Transverse colon (tissue), 4 donors: ENCODE measurements at regions not wholly inside any gene's neighbourhood (a gene's known extent, or its start where the extent isn't known, plus 50 kb on each side); places are given as distances from the start of the nearest gene placed in this dataset.
"Not testable (repeated sequence)": the region's sequence is repeated elsewhere in the genome, so short reads cannot be mapped to it uniquely, and the experiment has no call there.

Source experiments
- DNase-seq: peaks from one replicate; pipeline ENCODE4 v3.0.0-alpha.2; 2019
- H3K27ac ChIP-seq, 4 donors: fragments of 200-600 bp; sonication (generic); 2 replicates each; pipeline ENCODE4 v1.5.1; 2016 to 2018; ENCODE audit warnings: inconsistent platforms in 4 of 4
- H3K27me3 ChIP-seq: fragments of 200-600 bp; sonication (generic); 2 replicates; pipeline ENCODE4 v1.5.1; 2017; ENCODE audit warnings: inconsistent platforms
- H3K36me3 ChIP-seq, 4 donors: fragments of 200-600 bp; sonication (generic); 2 replicates each; pipeline ENCODE4 v1.5.1; 2017 to 2019; ENCODE audit warnings: inconsistent platforms in 4 of 4
- H3K4me1 ChIP-seq, 4 donors: fragments of 200-600 bp; sonication (generic); 2 replicates each; pipeline ENCODE4 v1.5.1; 2017 to 2020; ENCODE audit warnings: inconsistent platforms in 4 of 4
- H3K4me3 ChIP-seq, 4 donors: fragments of 200-600 bp; sonication (generic); 1 replicate in 1 of 4; 2 replicates in 3 of 4; pipeline versions ENCODE4 v1.5.1 to v1.6.1; 2017 to 2019; ENCODE audit warnings: inconsistent platforms in 4 of 4
- H3K9me3 ChIP-seq, 2 donors: fragments of 200-600 bp; sonication (generic); 2 replicates each; pipeline ENCODE4 v1.5.1; 2017 to 2019; ENCODE audit warnings: inconsistent platforms in 2 of 2
- CTCF ChIP-seq, 5 experiments: fragments of 200-600 bp in 3 of 5; fragments of 450-650 bp in 2 of 5; sonication (generic) in 3 of 5; IDR thresholded peaks; 1 replicate in 2 of 5; 2 replicates in 3 of 5; pipeline ENCODE4 v1.5.1; 2016 to 2017; ENCODE audit warnings: antibody characterized with exemption in 5 of 5, inconsistent platforms in 3 of 5, mild to moderate bottlenecking in 2 of 5, moderate library complexity in 1 of 5
- EP300 ChIP-seq: sonication (generic); formaldehyde crosslinking; IDR thresholded peaks from one replicate; pipeline ENCODE4 v1.6.1; 2017; ENCODE audit warnings: antibody characterized with exemption, low read depth
- POLR2A ChIP-seq: fragments of 450-650 bp; IDR thresholded peaks from one replicate; pipeline ENCODE4 v1.6.1; 2016; ENCODE audit warnings: antibody characterized with exemption, mild to moderate bottlenecking, moderate library complexity
- POLR2AphosphoS5 ChIP-seq, 3 donors: sonication (generic); formaldehyde crosslinking; IDR thresholded peaks; one replicate each; pipeline ENCODE4 v1.6.1; 2016; ENCODE audit warnings: antibody characterized with exemption in 3 of 3
- WGBS, 2 donors: methylation state at CpG; one replicate each; pipeline ENCODE4 v1.1.5; 2018; ENCODE audit warnings: low coverage in 1 of 2; 5-methylcytosine and 5-hydroxymethylcytosine counted together
- in situ Hi-C, 4 donors: fragments of 200-750 bp; cut with MboI; loops; one replicate each; pipeline versions ENCODE4 v1.15.0 to v1.15.1; 2017; ENCODE audit warnings: low sequenced_read_pairs in 3 of 4, low pct_ligation_motif_present in 1 of 4, low pct_unique_long_range_greater_than_20kb in 1 of 4
- intact Hi-C: fragments of 100-400 bp; cut with DNase I; formaldehyde crosslinking; loops from one replicate; pipeline ENCODE4 v1.15.1; 2023; ENCODE audit warnings: low total_unique reads

DNA sequence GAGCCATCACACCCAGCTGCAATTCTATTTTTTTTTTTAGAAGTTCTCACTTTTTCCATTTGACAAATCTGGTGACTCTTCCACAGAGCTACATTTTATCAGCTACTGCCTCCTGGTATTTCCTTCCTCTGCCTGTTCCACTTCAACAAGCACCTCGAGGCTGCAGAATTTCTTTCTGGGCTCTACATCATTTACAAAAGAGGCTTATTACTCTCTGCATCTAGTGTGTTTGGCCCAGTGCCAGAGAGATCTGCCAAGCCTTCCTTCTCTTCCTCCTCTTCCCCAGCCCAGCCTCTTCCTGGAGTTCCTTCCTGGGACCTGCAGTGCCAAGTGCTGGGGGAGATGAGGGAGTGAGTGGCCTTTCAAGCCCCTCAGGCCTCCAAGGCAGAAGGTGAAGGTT lies 119.6 kb upstream of the ITGA6 start:
- no peak for TF ChIP-seq POLR2A
- no peak for TF ChIP-seq EP300
- DNase-seq: peak; percentile 77
- no peaks in the 10 kb centered on the region for H3K36me3 ChIP-seq
- no peaks in the 10 kb centered on the region for H3K27me3 ChIP-seq
- H3K9me3 ChIP-seq: no peaks in the 10 kb centered on the region
- intact Hi-C loops (no loop called here), in situ Hi-C loops (no loop called here)
- 0% methylated on average over 1 of the region's 1 CpG for WGBS, 2 donors
- H3K4me3 ChIP-seq: no peak overlapping the region
- peak overlapping the region in 3 of 4 donors; percentile 19 to 47 (median 34) for H3K27ac ChIP-seq
- peaks cover 0 to 8% (median 4%) of the 10 kb centered on the region in 4 donors for H3K4me1 ChIP-seq

DNA sequence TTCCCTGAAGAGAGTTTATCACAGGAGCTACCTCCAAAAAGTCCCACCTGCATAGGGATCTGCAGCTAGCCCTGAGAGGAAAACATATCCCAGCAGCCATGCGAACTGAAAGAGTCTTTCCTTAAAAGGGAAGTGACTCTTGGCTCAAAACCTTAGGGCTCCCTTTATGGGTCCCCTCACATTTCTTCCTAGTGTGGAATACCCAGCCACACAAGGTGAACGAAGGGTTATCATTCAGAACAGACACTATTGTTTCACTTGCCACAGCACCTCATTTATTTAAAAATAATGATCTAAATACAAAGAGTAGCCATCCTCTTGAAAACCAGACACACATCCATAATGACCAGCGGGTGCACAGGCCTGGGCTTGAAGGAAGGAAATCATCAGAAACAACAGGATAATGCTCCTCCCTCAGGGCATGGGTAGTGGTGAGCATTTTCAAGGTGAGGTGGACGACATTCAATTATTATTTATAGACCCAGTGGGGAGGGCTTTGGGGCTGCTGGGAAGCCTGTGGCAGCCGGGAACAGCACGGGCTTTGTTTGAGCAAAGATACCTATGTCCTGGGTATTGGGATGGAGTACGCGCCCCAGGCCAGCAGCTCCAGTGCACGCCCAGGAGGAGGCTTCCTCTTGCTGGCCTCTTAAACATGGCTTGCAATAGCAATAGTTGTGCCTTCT lies 119.0 kb upstream of the ITGA6 start:
- DNase-seq: no peak
- no peaks in the 10 kb centered on the region for H3K9me3 ChIP-seq
- H3K4me1 ChIP-seq: peaks cover 0 to 8% (median 4%) of the 10 kb centered on the region in 4 donors
- H3K4me3 ChIP-seq: no peak overlapping the region
- WGBS, 2 donors: 58 to 86% methylated on average over 2 to 4 of the region's 9 CpGs
- H3K27me3 ChIP-seq: no peaks in the 10 kb centered on the region
- no peak for TF ChIP-seq EP300
- no peak for TF ChIP-seq POLR2A
- TF ChIP-seq POLR2AphosphoS5 (IDR thresholded peaks at IDR 0.05): no peak
- TF ChIP-seq CTCF (IDR thresholded peaks at IDR 0.05): no peak
- H3K36me3 ChIP-seq: no peaks in the 10 kb centered on the region
- intact Hi-C loops: no loop called here
- in situ Hi-C loops: no loop called here
- peak overlapping the region in 3 of 4 donors; percentile 19 to 47 (median 34) for H3K27ac ChIP-seq

DNA sequence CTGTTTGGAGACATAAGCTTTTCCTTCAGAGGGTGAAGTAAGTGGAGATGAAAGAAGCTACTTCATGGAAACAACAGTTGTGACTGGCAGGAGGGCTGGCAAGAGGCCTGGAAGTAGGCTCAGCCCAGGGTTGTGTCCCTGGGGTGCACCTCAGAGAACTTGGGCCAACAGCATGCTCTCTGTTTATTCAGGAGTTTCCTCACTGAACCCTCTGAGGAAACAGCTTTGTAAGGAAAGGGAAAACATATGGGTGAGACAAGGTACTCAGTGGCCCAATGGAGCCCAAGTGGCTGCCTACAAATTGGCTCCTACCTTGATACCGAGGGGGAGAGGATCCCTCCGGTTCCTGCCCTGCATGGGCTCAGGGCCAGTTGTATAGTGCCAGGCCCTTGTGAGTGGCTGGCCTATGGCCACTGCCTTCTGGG lies 115.5 kb upstream of the ITGA6 start:
- no peaks in the 10 kb centered on the region for H3K36me3 ChIP-seq
- TF ChIP-seq EP300: no peak
- TF ChIP-seq POLR2AphosphoS5 (IDR thresholded peaks at IDR 0.05): peak in 2 of 3 donors; percentile 40 to 44
- H3K9me3 ChIP-seq: no peaks in the 10 kb centered on the region
- no peak for DNase-seq
- peaks cover 0 to 8% (median 4%) of the 10 kb centered on the region in 4 donors for H3K4me1 ChIP-seq
- intact Hi-C loops (no loop called here), in situ Hi-C loops (no loop called here)
- no peaks in the 10 kb centered on the region for H3K27me3 ChIP-seq
- H3K27ac ChIP-seq: no peak overlapping the region
- 90% methylated on average over 2 of the region's 2 CpGs; no CpG with 5 or more reads in 1 of the 2 donors for WGBS, 2 donors
- H3K4me3 ChIP-seq: no peak overlapping the region

DNA sequence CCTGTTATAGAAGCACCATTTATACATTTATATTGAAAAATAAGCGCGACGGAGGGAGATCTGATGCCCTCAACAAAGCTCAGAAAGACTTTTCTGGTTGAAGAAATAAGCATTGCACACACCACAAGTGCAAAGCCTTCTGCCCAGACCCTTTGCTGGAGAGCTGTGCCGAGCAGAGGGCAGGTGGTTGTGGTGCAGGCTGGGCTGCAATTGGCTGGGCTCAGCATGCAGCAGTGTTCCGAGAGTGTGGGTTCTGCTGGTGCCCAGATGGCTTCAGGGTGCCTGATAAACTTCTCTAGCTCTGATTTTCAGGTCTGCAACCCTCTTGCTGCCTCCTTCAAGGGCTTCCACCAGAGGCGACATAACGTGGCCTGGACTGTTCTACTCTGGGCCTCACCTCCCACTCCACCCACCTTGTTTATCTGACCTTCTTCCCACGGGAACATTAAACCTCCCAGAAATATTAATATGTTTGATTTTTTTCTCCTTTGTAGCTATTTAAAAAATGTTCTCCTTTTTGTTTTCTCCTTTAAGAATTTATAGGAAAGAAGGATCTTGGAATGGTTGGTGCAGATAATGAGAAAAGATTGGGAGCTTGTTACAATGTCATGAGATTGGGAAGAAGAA lies 113.6 kb upstream of the ITGA6 start:
- in situ Hi-C loops: no loop called here
- DNase-seq: no peak
- 64 to 65% methylated on average over 3 to 8 of the region's 8 CpGs for WGBS, 2 donors
- no peaks in the 10 kb centered on the region for H3K4me1 ChIP-seq
- TF ChIP-seq POLR2AphosphoS5 (IDR thresholded peaks at IDR 0.05) (no peak), EP300 (no peak), CTCF (IDR thresholded peaks at IDR 0.05) (no peak), POLR2A (no peak)
- no peaks in the 10 kb centered on the region for H3K9me3 ChIP-seq
- intact Hi-C loops: no loop called here
- H3K27ac ChIP-seq: no peak overlapping the region
- H3K27me3 ChIP-seq: no peaks in the 10 kb centered on the region
- H3K36me3 ChIP-seq: no peaks in the 10 kb centered on the region
- no peak overlapping the region for H3K4me3 ChIP-seq

DNA sequence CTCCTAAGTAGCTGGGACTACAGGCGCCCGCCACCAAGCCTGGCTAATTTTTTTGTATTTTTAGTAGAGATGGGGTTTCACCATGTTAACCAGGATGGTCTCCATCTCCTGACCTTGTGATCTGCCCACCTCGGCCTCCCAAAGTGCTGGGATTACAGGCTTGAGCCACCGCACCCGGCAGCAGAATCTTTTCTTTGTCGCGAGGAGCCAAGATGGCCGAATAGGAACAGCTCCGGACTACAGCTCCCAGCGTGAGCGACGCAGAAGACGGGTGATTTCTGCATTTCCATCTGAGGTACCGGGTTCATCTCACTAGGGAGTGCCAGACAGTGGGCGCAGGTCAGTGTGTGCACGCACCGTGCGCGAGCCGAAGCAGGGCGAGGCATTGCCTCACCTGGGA lies 112.3 kb upstream of the ITGA6 start:
- H3K4me1 ChIP-seq, H3K9me3 ChIP-seq, DNase-seq, H3K4me3 ChIP-seq, H3K27ac ChIP-seq, intact Hi-C loops, in situ Hi-C loops, H3K27me3 ChIP-seq, H3K36me3 ChIP-seq: not testable (repeated sequence)
- WGBS, 2 donors: 82% methylated on average over 13 of the region's 21 CpGs; no CpG with 5 or more reads in 1 of the 2 donors
